Testis (tissue), 2 donors: ENCODE measurements at regions not wholly inside any gene's neighbourhood (a gene's known extent, or its start where the extent isn't known, plus 50 kb on each side); places are given as distances from the start of the nearest gene placed in this dataset.

Source experiments
- CTCF ChIP-seq, 3 experiments: fragments of 450-650 bp in 2 of 3; fragments of 200-600 bp in 1 of 3; sonication (generic) in 1 of 3; IDR thresholded peaks; one replicate each; pipeline ENCODE4 v1.5.1; 2016 to 2019; ENCODE audit warnings: antibody characterized with exemption in 3 of 3, mild to moderate bottlenecking in 2 of 3, moderate library complexity in 1 of 3
- POLR2A ChIP-seq: fragments of 450-650 bp; IDR thresholded peaks from one replicate; pipeline ENCODE4 v1.6.1; 2017; ENCODE audit warnings: antibody characterized with exemption, mild to moderate bottlenecking, moderate library complexity

- TF ChIP-seq CTCF (IDR thresholded peaks at IDR 0.05): no peak
- TF ChIP-seq POLR2A: no peak
Observed at GRCh38 chr9:84519413-84519812, 150.1 kb upstream of the NTRK2 start.
